Smooth muscle cell (in vitro differentiated cells): ENCODE measurements at regions not wholly inside any gene's neighbourhood (a gene's known extent, or its start where the extent isn't known, plus 50 kb on each side); places are given as distances from the start of the nearest gene placed in this dataset.

Experiments used
- DNase-seq: peaks from one replicate; lab custom pipeline; 2025; ENCODE audit not compliant: unreplicated experiment; lab: John Stamatoyannopoulos, UW
- H2AFZ ChIP-seq: fragments of 200-600 bp; sonication (generic); 2 replicates; pipeline ENCODE4 v1.6.0; 2016; ENCODE audit warnings: antibody characterized with exemption, low read depth, mild to moderate bottlenecking
- H3F3A ChIP-seq: fragments of 200-600 bp; sonication (generic); 2 replicates; pipeline ENCODE4 v1.6.0; 2017; ENCODE audit warnings: antibody characterized with exemption, low read depth
- H3K27ac ChIP-seq: fragments of 200-600 bp; sonication (generic); 2 replicates; pipeline ENCODE4 v1.5.1; 2016; ENCODE audit warnings: low read depth, mild to moderate bottlenecking
- H3K27me3 ChIP-seq: fragments of 200-600 bp; sonication (generic); 2 replicates; pipeline ENCODE4 v1.6.1; 2016; ENCODE audit warnings: low read depth, mild to moderate bottlenecking
- H3K36me3 ChIP-seq: fragments of 200-600 bp; sonication (generic); 2 replicates; pipeline ENCODE4 v1.5.1; 2016; ENCODE audit warnings: low read depth
- H3K4me1 ChIP-seq: fragments of 200-600 bp; sonication (generic); 2 replicates; pipeline ENCODE4 v1.5.1; 2016; ENCODE audit warnings: low read depth
- H3K4me2 ChIP-seq: fragments of 200-600 bp; sonication (generic); 2 replicates; pipeline ENCODE4 v1.6.0; 2016; ENCODE audit warnings: mild to moderate bottlenecking
- H3K4me3 ChIP-seq: fragments of 200-600 bp; sonication (generic); 2 replicates; pipeline ENCODE4 v1.5.1; 2016; ENCODE audit warnings: mild to moderate bottlenecking
- H3K79me2 ChIP-seq: fragments of 200-600 bp; sonication (generic); 2 replicates; pipeline ENCODE4 v1.6.0; 2016; ENCODE audit warnings: low read depth, mild to moderate bottlenecking
- H3K9ac ChIP-seq: fragments of 200-600 bp; sonication (generic); 2 replicates; pipeline ENCODE4 v1.6.0; 2016; ENCODE audit warnings: low read depth
- H3K9me3 ChIP-seq: fragments of 200-600 bp; sonication (generic); replicated peaks from 2 replicates; pipeline ENCODE4 v1.5.1; 2016; ENCODE audit warnings: low read depth
- H4K20me1 ChIP-seq: fragments of 200-600 bp; sonication (generic); 2 replicates; pipeline ENCODE4 v1.6.0; 2016; ENCODE audit warnings: low read depth
- CTCF ChIP-seq: fragments of 200-600 bp; sonication (generic); IDR thresholded peaks from 2 replicates; pipeline ENCODE4 v1.5.1; 2017; ENCODE audit warnings: borderline replicate concordance, mild to moderate bottlenecking, antibody characterized with exemption; ENCODE audit not compliant: insufficient read depth, poor library complexity, severe bottlenecking
- WGBS: methylation state at CpG from one replicate; pipeline ENCODE4 v1.1.7; 2016; ENCODE audit warnings: low lambda C conversion rate; 5-methylcytosine and 5-hydroxymethylcytosine counted together

GRCh38 chr11:11755871-11756270 lies 85.9 kb upstream of the USP47 start:
- Histone ChIP-seq H3K4me2 (no peak overlapping the region), H3F3A (no peaks in the 10 kb centered on the region), H3K36me3 (no peaks in the 10 kb centered on the region), H3K27ac (no peak overlapping the region), H2AFZ (no peak overlapping the region), H3K4me3 (no peak overlapping the region), H3K9me3 (no peaks in the 10 kb centered on the region), H3K27me3 (peaks cover 7% of the 10 kb centered on the region), H3K9ac (no peak overlapping the region), H4K20me1 (no peaks in the 10 kb centered on the region), H3K79me2 (no peaks in the 10 kb centered on the region), H3K4me1 (no peaks in the 10 kb centered on the region)
- 92% methylated on average over 5 of the region's 5 CpGs for WGBS
- TF ChIP-seq CTCF, result no peak
- no peak for DNase-seq

- no peak overlapping the region for H2AFZ ChIP-seq
- H3K4me2 ChIP-seq, result no peak overlapping the region
- no peaks in the 10 kb centered on the region for H3K36me3 ChIP-seq
- no peaks in the 10 kb centered on the region for H4K20me1 ChIP-seq
- no peaks in the 10 kb centered on the region for H3F3A ChIP-seq
- H3K27ac ChIP-seq, result no peak overlapping the region
- no peaks in the 10 kb centered on the region for H3K79me2 ChIP-seq
- no peaks in the 10 kb centered on the region for H3K4me1 ChIP-seq
- H3K9me3 ChIP-seq, result no peaks in the 10 kb centered on the region
- DNase-seq, result no peak
- 92% methylated on average over 3 of the region's 3 CpGs for WGBS
- H3K4me3 ChIP-seq, result no peak overlapping the region
- TF ChIP-seq CTCF, result no peak
- no peaks in the 10 kb centered on the region for H3K27me3 ChIP-seq
- no peak overlapping the region for H3K9ac ChIP-seq
Measured at GRCh38 chr11:11752679-11753078, 89.1 kb upstream of the USP47 start.

GRCh38 chr11:11750017-11750878 lies 91.5 kb upstream of the USP47 start:
- TF ChIP-seq CTCF, result no peak
- Histone ChIP-seq H4K20me1 (no peaks in the 10 kb centered on the region), H3K9me3 (no peaks in the 10 kb centered on the region), H3K36me3 (no peaks in the 10 kb centered on the region), H2AFZ (no peak overlapping the region), H3K4me2 (no peak overlapping the region), H3K9ac (no peak overlapping the region), H3K27ac (no peak overlapping the region), H3K79me2 (no peaks in the 10 kb centered on the region), H3K4me1 (no peaks in the 10 kb centered on the region), H3F3A (no peaks in the 10 kb centered on the region), H3K27me3 (no peaks in the 10 kb centered on the region), H3K4me3 (no peak overlapping the region)
- DNase-seq, result no peak
- WGBS, result 95% methylated on average over 2 of the region's 2 CpGs
